OCI-LY7 (cell line): ENCODE measurements at regions not wholly inside any gene's neighbourhood (a gene's known extent, or its start where the extent isn't known, plus 50 kb on each side); places are given as distances from the start of the nearest gene placed in this dataset.

Experiments used
- BruUV-seq: library from RNA; stranded (reverse); fragments of 400-500 nt; replicated peaks from 2 replicates; lab custom pipeline; 2021; lab: Mats Ljungman, UMichigan
- CTCF ChIA-PET: fragments of 300-600 bp; sonication (Branson Sonifier 250); formaldehyde crosslinking; loops from one replicate; lab custom pipeline; 2022; ENCODE audit warnings: antibody characterized with exemption; ENCODE audit not compliant: unreplicated experiment; lab: Charles Lee
- POLR2A ChIA-PET: fragments of 300-600 bp; sonication (Branson Sonifier 250); formaldehyde crosslinking; loops from one replicate; lab custom pipeline; 2022; ENCODE audit warnings: antibody characterized with exemption; lab: Charles Lee
- DNase-seq: peaks from one replicate; pipeline ENCODE4 v3.0.0-alpha.2; 2015; ENCODE audit warnings: low spot score
- H2AFZ ChIP-seq: fragments of 200-600 bp; sonication (generic), shearing (Covaris generic); 2 replicates; pipeline ENCODE4 v1.6.1; 2014; ENCODE audit warnings: mild to moderate bottlenecking, antibody characterized with exemption, low read length, moderate library complexity
- H3K27ac ChIP-seq: fragments of 200-600 bp; sonication (generic); 2 replicates; pipeline ENCODE4 v1.5.1; 2014; ENCODE audit warnings: mixed run types, low read depth, mild to moderate bottlenecking, moderate library complexity, low read length, inconsistent platforms; ENCODE audit not compliant: poor library complexity, severe bottlenecking
- H3K36me3 ChIP-seq: fragments of 200-600 bp; sonication (generic); 2 replicates; pipeline ENCODE4 v1.6.1; 2014; ENCODE audit warnings: mild to moderate bottlenecking, antibody characterized with exemption, low read length, moderate library complexity, mixed read lengths; ENCODE audit not compliant: insufficient read depth
- H3K4me1 ChIP-seq: fragments of 200-600 bp; sonication (generic); 2 replicates; pipeline ENCODE4 v1.5.1; 2014; ENCODE audit warnings: mild to moderate bottlenecking, low read length; ENCODE audit not compliant: insufficient read depth, poor library complexity, severe bottlenecking
- H3K4me2 ChIP-seq: fragments of 200-600 bp; sonication (generic); 2 replicates; pipeline ENCODE4 v1.6.1; 2014; ENCODE audit warnings: mild to moderate bottlenecking, low read length
- H3K4me3 ChIP-seq: fragments of 200-600 bp; sonication (generic); 2 replicates; pipeline ENCODE4 v1.5.1; 2014; ENCODE audit warnings: mild to moderate bottlenecking, low read depth, low read length; ENCODE audit not compliant: poor library complexity, severe bottlenecking
- H3K79me2 ChIP-seq: fragments of 200-600 bp; sonication (generic); 2 replicates; pipeline ENCODE4 v1.6.1; 2016; ENCODE audit warnings: low read depth, mild to moderate bottlenecking, low read length, moderate library complexity, mixed read lengths; ENCODE audit not compliant: insufficient read depth
- H3K9me2 ChIP-seq: fragments of 200-600 bp; sonication (generic); 2 replicates; pipeline ENCODE4 v1.6.1; 2016; ENCODE audit warnings: mild to moderate bottlenecking, low read length, mixed read lengths; ENCODE audit not compliant: insufficient read depth
- H3K9me3 ChIP-seq: fragments of 200-600 bp; sonication (generic); 2 replicates; pipeline ENCODE4 v1.6.1; 2014; ENCODE audit warnings: mild to moderate bottlenecking, mixed run types, low read length, mixed read lengths
- H4K20me1 ChIP-seq: fragments of 200-600 bp; sonication (generic); 2 replicates; pipeline ENCODE4 v1.6.1; 2014; ENCODE audit warnings: mild to moderate bottlenecking, antibody characterized with exemption, low read length, moderate library complexity, mixed read lengths; ENCODE audit not compliant: insufficient read depth
- CTCF ChIP-seq: fragments of 200-600 bp; sonication (generic); conservative IDR thresholded peaks from 2 replicates; pipeline ENCODE4 v1.5.1; 2014; ENCODE audit warnings: mild to moderate bottlenecking, antibody characterized with exemption, low read length, moderate library complexity, mixed read lengths
- EZH2phosphoT487 ChIP-seq: fragments of 200-600 bp; sonication (generic); IDR thresholded peaks from 2 replicates; pipeline ENCODE4 v1.6.1; 2018; ENCODE audit warnings: low read depth, borderline replicate concordance, mild to moderate bottlenecking, mixed run types, antibody characterized with exemption, low read length, moderate library complexity, mixed read lengths
- intact Hi-C: fragments of 100-400 bp; cut with micrococcal nuclease; formaldehyde crosslinking; loops from one replicate; pipeline ENCODE4 v1.10.0; 2022; ENCODE audit not compliant: unreplicated experiment

GRCh38 chr12:90791445-90791844 lies 163.5 kb downstream of the CCER1 start:
- intact Hi-C loops: no loop called here
- Histone ChIP-seq H3K9me2 (no peaks in the 10 kb centered on the region), H4K20me1 (no peaks in the 10 kb centered on the region), H3K4me1 (no peaks in the 10 kb centered on the region), H3K4me3 (no peak overlapping the region), H2AFZ (no peak overlapping the region), H3K27ac (no peak overlapping the region), H3K79me2 (no peaks in the 10 kb centered on the region), H3K9me3 (no peaks in the 10 kb centered on the region), H3K4me2 (no peak overlapping the region), H3K36me3 (no peaks in the 10 kb centered on the region)
- CTCF ChIA-PET: no interaction called here
- POLR2A ChIA-PET: no interaction called here
- no peak for DNase-seq
- no peak for TF ChIP-seq CTCF
- TF ChIP-seq EZH2phosphoT487: no peak
- BruUV-seq: no TSS peak

GRCh38 chr12:90790747-90791146 lies 164.2 kb downstream of the CCER1 start:
- no peak for DNase-seq
- BruUV-seq: no TSS peak

More at GRCh38 chr12:90790747-90791146, 164.2 kb downstream of the CCER1 start:
- Histone ChIP-seq H3K4me2 (no peak overlapping the region), H3K27ac (no peak overlapping the region), H4K20me1 (no peaks in the 10 kb centered on the region), H3K9me2 (no peaks in the 10 kb centered on the region), H3K9me3 (no peaks in the 10 kb centered on the region), H3K4me1 (no peaks in the 10 kb centered on the region), H3K36me3 (no peaks in the 10 kb centered on the region), H3K4me3 (no peak overlapping the region), H3K79me2 (no peaks in the 10 kb centered on the region), H2AFZ (no peak overlapping the region)
- intact Hi-C loops: no loop called here
- ChIA-PET CTCF (no interaction called here), POLR2A (no interaction called here)
- TF ChIP-seq CTCF (no peak), EZH2phosphoT487 (no peak)
